ENCODE measurements at regions not wholly inside any gene's neighbourhood (a gene's known extent, or its start where the extent isn't known, plus 50 kb on each side); places are given as distances from the start of the nearest gene placed in this dataset.
"Not testable (repeated sequence)": the region's sequence is repeated elsewhere in the genome, so short reads cannot be mapped to it uniquely, and the experiment has no call there.

DNA sequence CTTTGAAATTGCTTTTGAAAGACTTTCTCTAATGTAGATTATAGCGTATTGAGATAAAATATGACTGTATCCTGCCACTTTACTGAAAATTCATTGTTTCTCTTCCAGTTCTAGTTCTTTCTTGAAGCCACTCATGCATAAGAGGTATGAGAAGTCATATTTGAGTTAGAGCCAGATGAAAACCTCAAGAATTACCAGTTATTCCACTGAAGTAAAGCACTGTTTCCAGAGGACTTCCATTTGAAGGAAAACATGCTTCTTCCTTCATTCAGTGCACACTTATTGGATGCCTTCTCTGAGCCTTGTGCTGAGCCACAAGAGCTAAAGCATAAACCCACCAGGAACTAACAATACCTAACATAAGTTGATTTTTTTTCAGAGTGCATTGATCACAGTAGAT is 513.4 kb downstream of the ZNF385D start:
- no peak for DNase-seq

DNA sequence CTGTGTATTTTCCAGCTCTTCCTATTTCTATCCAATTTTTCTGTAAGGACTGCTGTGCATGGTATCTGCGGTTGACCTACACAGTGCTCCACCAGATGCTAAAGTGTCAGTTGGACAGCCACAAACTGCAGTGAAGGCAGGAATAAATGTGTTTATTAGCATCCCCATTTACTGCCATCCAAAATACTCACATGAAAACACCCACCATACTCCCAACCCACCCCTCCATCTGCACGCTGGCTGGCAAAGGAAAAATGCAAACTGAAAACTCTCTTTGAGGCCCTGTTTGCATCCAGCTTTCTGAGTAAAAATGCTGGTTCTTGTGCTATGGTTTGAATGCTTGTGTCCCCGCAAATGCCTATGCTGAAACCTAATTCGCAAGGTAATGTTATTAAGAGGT is 515.5 kb downstream of the ZNF385D start:
- DNase-seq, result no peak

DNA sequence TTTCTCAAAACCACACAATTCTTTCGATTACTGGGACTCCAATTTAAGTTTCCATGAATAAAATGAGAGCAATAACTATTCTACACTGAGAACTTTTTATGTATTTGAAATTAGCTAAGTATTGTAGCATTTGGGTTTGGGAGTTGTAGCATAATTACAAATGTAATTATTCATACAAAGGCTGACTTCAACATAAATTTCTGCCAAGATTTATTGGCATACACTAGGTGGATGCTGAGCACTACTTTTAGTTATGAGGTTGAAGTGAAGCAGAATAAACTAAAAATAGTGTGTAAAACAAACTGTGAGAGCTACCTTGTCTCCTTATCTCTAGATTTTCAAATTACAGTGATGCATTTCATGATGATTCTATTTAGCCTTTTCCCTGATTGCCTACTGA is 516.1 kb downstream of the ZNF385D start:
- no peak for DNase-seq

DNA sequence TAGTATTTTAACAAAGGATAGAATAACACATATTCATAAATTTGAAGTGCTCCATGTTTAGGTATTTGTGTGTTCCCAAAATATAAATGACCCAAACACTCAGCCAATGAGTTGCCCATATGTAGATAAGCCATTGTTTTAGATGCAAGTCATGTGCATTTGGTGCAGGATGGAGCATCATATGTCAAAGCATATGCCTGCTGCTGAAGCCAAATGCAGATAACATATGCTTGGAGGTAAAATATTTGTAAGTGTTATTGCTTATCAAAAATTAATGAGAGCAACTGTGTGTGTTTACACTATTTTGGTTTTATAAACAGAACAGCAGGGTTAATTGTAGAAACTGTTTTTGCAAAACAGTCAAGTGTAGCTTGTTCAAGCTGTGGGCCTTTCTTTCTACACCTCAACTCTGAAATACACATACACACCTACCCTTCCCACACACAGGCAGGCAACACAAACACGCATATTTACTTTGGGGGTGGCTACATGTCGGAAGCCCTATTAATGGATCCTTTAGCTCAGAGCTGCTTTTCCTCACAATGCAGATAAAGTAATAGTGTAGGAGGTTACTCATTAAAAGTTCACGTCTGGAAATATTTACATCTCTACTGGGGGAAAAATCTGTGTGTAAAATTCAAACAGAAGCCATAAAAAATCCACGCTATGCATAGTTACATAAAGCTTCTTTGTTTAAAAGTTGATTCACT is 521.4 kb downstream of the ZNF385D start:
- DNase-seq, result no peak

DNA sequence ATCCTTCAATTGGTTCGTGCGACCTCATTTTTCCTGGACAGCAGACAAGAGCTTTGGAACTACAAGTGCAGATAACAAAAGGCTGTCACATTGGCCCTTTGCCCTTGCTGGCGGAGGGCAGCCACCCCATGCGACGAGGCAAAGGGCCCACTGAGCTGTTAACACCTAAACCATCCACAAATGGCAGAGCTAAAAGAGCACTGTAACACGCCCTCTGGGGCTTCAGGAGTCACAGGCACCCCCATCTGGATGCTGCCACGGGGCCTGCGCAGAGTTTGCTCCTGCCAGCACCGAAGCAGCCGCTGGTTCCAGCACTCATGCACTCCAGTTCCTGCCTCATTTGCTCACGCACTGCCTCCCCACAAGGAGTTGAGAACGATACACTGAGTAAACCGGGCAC is 524.9 kb downstream of the ZNF385D start:
- DNase-seq, result no peak

DNA sequence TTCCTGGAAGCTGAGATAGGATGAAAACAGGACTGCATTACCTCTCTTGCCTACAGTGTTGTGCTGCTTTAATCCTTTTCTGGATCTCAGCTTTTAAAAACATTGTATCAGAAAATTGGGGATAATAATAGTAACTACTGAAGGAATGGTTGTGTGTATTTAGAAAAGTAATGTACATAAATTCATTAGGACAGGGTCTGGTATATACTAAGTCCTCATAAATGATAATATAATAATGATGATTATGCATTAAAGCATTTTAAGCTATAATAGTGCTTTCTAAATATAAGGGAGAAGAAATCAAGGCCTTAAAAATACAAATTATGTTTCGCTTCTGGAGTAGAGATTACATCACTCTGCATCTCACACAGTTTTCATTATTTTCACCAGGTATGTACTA is 530.1 kb downstream of the ZNF385D start:
- DNase-seq, result no peak

DNA sequence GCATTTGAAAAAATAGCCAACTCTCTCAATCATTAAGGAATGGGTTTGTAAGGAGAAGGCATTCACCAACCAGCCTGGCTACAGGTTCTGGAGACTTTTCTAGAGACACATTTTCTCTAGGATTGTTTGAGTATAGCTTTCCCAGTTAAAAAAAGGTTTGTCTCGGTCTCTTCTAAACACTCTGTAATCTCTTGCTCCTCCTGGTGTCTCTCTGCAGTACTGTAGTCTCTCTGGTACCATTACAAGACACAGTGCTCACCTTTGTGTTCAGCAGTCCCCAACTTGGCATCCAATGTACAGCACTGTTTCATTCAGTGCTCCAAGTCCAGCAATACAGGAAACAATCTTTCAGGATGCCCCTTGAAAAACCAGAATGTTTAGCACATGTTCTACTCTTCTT is 534.4 kb downstream of the ZNF385D start:
- no peak for DNase-seq

DNA sequence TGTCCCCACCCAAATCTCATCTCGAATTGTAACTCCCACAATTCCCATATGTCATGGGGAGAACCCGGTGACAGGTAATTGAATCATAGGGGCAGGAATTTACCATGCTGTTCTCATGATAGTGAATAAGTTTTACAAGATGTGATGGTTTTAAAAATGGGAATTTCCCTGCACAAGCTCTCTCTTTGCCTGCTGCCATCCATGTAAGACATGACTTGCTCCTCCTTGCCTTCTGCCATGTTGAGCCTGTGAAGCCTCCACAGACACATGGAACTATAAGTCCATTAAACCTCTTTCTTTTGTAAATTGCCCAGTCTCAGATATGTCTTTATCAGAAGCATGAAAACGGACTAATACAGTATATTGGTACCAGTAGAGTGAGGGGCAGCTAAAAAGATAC is 546.9 kb downstream of the ZNF385D start:
- not testable (repeated sequence) for DNase-seq

DNA sequence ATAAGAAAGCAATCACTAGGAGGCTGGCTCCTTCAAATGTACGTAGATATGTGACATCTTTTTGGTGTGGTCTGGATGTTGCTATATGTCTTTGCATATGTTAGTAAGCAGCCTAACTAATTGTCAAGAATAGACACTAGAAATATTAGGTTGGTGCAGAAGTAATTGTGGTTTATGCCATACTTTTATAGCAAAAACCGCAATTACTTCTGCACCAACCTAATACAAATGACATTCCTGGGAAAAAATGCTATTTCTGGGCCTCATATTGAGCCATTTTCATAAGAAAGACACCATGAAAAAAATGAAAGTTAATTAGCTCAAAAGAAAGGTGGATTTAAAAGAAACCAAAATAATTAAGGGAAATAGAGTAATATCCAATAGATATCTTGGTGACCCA is 555.8 kb downstream of the ZNF385D start:
- DNase-seq, result no peak

DNA sequence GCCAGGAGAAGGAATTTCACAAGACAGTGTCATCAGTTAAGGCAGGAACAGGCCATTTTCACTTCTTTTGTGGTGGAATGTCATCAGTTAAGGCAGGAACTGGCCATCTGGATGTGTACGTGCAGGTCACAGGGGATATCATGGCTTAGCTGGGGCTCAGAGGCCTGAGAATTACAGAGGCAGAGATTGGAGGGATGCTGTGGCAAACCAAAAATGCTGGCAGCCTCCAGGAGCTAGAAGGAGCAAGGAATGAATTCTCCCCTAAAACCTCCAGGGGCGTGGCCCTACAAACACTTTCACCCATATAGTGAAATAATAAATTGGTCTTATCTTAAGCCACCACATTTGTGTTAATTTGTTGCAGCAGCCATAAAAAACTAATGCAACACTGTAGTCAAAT is 557.0 kb downstream of the ZNF385D start:
- not testable (repeated sequence) for DNase-seq

DNA sequence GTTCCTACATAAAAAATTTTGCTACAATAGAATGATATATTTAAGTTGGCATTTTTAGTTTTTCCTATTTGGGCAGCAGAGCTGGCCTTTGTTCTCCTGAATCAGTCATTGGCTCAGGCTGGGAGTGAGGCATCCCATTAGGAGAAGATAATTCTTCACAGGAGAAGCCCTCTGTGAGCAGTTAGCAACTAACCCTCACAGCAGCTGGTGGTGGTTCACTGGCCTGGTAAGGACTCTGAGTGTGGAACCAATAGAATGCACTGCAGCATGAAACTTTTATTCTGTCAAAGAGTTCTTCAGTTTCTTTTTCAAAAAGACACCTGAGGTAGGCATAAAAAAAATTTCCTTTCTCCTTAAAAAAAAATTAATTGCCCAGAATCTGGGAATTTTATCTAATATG is 562.6 kb downstream of the ZNF385D start:
- no peak for DNase-seq

DNA sequence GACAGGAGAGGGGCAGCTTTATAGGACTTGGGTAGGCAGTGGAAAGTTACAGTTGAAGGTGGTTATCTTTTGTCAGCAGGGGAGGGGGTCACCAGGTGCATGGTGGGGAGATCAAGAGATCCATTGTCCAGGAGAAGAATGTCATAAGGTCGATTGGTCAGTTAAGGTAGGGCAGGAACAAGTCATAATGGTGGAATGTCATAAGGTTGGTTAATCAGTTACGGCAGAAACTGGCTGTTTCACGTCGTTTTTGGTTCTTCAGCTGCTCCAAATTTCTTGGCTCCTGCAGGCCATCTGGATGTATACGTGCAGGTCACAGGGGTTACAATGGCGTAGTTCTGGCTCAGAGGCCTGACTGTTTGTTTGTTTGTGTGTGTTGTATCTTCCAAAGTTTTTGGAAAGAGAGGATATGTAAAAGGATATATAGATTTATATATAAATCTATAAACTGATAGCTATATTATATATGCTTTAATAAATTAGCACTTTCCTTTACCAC is 565.1 kb downstream of the ZNF385D start:
- no peak for DNase-seq

DNA sequence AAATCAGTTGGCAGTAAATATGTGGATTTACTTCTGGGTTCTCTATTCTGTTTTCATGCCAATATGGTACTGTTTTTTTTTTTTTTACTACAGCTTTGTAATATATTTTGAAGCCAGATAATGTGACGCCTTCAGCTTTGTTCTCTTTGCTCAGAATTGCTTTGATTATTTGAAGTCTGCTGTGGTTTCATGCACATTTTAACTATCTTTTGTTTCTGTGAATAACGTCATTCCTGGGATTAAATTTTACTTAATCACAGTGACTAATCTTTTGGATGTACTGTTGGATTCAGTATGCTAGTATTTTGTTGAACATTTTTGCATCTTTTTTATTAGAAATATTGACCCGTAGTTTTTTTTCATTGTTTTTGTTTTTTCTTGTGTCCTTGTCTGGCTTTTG is 576.5 kb downstream of the ZNF385D start:
- no peak for DNase-seq

DNA sequence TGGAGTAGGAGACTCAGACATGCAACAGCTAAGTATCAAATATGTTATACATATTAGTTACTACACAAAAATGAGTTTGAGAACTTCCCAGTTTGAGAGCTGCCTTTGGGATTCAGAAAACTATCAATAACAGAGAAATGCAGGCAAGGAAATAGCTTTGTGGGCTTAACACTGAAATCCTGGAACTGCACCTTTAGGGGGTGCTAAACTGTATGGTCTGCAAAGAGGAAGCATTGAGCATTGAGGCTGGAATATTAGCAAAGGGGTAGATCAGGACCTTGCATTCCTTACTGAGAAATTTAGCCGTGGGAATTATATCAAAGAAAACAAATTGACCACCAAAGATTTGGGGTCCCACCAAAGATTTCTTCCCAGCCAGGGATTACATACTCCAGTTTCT is 580.0 kb downstream of the ZNF385D start:
- DNase-seq, result no peak

DNA sequence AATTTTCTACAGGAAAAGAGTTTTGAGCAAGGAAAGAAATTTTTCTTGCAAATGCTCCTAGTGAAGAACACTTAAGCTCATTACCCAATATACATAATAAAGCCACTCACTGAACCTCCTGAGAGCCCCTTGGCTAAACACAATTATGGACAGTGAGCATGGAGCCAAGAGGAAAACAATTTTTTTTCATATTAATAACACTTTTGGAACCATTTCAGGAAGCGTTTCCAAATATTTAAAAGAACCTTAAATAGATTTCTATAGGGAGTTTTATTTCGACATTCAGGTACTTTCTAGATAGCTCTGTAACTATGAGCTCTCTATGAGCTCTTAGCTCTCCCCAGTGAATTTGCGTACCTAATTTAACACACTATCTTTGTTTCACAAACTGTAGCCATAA is 581.1 kb downstream of the ZNF385D start:
- no peak for DNase-seq

DNA sequence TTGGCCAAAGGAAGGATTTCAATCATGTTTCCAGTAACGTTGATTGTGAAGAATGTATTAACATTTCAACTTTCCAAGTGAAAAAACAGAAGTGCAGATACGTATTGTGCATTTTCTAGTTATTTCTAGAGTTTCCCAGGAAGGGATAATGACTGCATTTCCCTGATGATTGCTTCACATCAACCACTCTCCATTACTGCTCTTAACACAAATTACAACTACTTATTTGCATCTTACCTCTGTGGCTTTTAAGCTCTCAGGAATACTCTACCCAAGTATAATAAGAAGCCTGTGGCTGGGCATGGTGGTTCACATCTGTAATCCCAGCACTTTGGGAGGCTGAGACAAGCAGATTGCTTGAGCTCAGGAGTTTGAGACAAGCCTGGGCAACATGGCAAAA is 582.5 kb downstream of the ZNF385D start:
- DNase-seq, result no peak

DNA sequence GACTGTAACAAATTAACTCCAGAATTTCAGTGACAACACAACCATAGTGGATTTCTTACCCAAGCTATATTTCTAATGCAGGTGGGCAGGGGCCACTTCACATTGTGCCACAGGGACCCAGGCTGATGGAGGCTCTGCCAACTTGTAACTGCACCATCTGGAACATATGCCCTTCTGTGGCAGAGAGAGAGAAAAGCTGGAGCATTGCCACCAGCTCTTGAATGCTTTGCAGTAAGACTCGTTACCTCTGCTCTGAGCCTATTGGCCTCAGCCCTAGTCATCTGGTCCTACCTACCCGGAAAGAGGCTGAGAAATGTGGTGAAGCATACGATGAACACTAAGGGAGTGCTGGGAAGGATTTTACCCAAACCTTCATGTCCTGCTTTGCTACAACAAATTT is 587.1 kb downstream of the ZNF385D start:
- peak; percentile 15 for DNase-seq

DNA sequence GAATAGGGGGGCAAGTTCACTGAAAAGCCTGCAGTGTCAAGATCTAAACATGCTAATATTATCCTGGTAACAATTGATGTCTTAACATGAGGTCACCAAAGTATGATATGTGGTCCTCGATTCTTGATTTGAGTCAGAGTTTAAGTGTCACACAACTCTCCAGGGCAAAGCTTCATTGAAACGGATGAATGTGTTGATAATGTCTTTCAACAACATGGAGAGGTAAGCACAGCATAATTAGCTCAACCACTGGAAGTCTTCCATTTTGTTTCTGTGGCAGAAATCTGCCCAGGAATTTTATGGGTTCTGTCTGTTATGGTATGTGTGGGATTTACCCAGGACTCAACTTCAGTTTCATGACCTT is 591.5 kb downstream of the ZNF385D start:
- DNase-seq, result no peak

DNA sequence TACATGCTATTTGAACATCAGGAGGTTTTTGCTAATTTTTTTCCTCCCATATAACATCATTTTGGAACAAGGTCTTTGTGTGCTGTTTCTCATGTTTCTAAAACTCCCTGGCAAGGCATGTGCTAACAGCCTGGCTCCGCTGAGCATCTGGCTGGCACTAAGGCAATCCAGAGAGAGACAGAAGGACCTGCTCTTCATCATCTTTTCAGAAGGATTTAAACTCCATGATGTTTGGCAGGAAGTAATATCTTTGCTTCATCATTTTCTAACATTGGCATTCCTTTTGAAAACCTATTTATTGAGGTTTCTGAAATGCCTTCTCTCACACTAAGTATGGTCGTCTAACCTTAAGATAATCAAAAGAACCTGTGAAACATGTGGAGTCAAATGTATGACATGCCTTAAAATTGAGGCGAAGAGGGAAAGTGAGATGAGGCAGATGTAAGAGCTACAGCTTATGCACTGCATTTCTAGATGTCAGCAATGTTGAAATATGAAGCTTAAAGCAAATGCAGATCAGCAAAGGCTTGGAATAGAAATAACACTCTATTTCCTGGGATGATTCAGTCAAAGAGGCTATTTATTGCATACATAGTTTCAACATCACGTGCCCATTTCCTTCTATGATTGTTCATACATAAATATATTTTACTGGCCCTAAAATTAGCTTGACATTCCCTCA is 592.0 kb downstream of the ZNF385D start:
- no peak for DNase-seq

DNA sequence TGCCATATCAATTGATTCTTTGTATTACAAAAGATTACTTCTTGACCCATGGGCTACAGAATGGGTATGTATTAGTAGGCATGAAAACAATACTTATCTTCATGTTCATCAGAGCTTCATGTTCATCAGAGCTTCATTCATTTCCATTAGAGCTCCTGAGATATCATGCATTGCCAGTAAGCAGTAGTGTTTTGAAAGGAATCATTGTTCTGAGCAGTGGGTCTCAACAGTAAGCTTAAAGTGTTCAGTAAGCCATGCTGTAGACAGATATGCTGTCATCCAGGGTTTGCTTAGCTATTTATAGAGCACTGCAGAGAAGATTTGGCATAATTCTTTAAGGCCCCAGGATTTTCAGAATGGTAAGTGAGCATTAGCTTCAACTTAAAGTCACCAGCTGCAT is 596.1 kb downstream of the ZNF385D start:
- DNase-seq, result no peak

DNA sequence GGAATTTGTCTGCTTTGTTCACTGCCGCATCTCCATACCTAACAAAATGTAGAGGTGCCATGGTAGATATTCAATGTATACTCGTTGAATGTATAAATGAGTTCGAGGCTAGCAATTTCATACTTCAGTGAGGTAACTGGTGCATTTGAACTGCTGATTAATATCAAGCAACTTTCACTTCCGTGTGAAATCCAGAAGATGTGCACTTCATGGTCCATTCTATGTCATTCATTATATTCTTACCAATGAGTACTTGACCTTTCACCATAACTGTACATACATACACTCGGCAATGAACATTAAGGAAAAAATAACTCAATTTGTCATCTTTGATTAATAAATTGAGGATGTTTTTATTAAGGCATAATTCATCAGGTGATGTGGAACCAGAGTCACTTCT is 598.5 kb downstream of the ZNF385D start:
- DNase-seq, result no peak

DNA sequence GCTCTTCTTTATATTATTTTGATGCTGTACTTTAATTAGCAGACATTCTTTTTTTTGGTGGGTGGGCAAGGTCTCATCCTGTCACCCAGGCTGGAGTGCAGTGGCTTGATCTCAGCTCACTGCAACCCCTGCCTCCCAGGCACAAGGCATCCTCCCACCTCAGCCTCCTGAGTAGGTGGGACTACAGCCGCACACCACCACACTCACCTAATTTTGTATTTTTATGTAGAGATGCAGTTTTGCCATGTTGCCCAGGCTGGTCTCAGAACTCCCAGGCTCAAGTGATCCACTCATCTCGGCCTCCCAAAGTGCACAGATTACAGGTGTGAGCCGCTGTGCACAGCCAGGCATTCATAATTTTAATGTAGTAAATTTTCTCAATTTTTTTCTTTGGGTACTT is 608.1 kb downstream of the ZNF385D start:
- no peak for DNase-seq

DNA sequence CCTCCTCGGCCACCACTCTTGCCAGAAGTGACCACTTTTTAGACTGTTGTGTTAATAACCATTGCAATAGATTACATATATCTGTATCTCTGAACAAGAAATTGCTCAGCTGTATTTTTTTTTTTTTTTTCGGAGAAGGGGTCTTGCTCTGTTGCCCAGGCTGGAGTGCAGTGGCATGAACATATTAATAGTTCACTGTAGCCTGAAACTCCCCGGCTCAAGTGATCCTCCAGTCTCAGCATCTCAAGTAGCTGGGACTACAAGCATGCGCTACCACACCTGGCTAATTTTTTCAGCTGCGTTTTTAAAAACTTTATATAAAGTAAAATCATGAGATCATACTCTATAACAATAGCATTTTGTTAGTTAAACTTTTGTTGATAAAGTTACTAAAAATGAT is 609.0 kb downstream of the ZNF385D start:
- no peak for DNase-seq

DNA sequence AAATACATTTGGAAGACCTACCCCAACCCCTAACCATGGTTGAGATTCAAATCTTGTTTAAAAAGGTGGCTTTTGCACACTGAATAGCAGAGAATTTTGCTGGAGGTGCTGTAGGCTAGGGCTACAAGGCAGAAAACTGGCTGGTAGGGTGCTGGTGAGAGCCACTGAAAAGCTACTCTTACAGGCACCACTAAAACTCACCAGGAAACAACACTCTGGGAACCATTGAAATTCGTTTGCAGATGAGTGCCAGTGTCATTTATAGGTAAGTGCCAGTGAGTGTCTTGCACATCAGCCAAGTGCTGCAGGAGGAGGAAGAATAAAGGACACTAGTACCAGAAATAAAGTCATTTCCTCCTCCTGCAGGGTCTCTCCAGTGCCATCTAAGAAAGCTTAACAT is 610.2 kb downstream of the ZNF385D start:
- no peak for DNase-seq

DNA sequence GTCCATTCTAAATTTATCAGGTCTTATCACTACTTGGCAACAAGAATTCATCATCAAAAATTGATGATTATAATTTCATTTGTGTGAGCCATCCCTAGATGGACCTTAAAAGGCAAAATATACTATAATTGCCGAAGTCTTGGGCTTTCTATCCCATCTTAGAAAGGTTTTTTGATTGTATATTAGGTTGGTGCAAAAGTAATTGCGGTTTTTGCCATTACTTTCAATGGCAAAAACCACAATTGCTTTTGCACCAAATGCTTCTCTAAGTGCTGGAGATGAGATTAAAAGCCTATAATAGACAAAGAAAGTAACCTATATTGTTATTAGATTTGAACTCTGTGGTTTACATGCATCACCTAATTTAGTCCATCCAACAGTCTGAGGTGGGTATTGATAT is 612.9 kb downstream of the ZNF385D start:
- no peak for DNase-seq

Measured in NCI-H1105 (cell line).